ENCODE measurements at regions not wholly inside any gene's neighbourhood (a gene's known extent, or its start where the extent isn't known, plus 50 kb on each side); places are given as distances from the start of the nearest gene placed in this dataset.
"Not testable (repeated sequence)": the region's sequence is repeated elsewhere in the genome, so short reads cannot be mapped to it uniquely, and the experiment has no call there.

DNA sequence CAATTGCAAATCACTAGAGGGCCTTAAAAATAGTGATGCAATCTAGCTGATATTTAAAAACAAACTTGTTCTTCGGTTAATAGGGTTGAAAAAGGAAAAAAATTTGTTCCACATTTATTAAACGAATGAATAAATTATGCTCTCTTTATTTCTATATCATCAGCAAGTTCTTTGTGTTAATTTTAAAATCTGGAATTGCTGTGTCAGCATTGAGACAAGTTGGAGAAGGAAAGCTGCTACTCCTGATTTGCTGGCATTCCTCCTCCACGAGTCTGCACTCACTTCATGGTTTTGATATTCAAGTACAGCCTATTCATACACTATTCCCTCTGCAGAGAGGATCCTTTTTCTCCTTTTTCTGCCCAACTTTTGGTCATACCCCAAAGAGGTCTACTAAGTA, 117.6 kb downstream of the MRPL39 start:
- DNase-seq (ENCODE audit: low read depth in 4 of 4, low spot score in 2 of 4) = no peak

DNA sequence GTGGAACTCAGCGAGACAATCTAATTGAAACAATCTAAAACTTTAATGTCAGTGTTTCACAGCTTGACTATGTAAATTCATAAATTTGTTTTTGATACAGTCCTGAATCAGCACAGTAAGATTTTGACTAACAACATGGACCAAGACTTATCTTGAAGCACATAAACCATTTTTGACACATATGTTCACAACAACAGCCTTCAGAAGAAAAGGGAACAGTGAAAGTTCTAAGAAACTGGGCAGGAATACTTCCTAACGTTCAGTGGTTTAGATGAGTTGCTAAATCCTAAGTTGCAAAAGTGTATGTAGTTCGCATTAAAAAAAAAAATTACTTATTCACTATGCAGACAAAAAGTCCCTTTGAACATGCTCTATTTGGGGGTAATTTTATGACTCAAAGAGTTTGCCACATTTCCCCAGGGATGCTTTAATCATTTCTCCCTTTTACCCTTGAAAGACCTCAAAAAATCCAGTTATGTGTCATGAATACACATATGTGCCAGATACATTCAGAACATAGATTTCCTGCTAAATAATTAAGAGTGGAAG, 120.2 kb downstream of the MRPL39 start:
- DNase-seq (ENCODE audit: low read depth in 4 of 4, low spot score in 2 of 4) = no peak

DNA sequence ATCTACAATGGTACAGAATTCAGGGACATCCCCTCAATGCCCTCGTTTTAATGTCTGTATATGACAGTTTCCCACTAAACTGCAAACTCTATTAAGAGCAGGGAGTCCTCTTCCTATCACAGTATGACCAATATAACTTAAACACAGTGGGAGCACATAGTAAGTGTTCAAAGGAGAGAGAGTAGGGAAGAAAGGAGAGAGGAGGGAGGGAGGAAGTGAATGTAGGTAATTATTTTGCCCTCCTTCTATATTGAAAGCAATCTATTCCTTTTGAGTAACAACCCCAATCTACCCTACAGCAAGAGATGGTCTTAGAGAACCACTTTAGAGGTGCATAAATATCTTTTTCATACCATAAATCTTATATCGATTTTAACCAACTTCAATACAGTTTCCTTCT, 121.4 kb downstream of the MRPL39 start:
- DNase-seq (ENCODE audit: low read depth in 4 of 4, low spot score in 2 of 4) = no peak

DNA sequence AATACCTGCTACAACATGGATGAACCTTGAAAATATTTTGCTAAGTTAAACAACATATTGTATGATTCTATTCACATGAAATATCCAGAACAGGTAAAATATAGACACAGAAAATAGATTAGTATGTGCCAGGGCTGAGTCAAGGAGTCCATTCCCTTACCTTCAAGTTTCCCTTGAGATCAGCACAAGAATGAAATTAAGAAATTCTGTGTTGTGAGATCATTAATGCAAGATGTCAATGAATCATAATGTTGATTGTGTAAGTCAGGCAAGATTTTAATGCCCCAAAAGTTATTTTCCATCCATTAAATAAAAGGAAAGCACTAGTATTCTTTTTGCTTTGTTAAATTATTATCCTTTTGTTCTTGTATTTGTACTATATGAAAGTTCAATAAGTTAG, 139.4 kb downstream of the MRPL39 start:
- no peak for DNase-seq (ENCODE audit: low read depth in 4 of 4, low spot score in 2 of 4)

DNA sequence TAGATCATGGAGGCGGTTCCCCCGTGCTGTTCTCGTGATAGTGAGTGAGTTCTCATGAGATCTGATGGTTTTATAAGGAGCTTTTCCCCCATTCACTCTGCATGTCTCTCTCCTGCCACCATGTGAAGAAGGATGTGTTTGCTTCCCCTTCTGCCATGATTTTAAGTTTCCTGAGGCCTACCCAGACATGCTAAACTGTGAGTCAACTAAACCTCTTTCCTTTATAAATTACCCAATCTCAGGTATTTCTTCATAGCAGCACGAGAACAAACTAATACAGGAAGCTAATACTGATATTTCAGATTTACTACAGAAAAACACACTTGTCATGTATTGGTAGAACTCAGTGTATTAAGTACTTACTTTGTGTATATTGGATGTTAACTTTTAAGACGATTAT, 140.2 kb downstream of the MRPL39 start:
- not testable (repeated sequence) for DNase-seq (ENCODE audit: low read depth in 4 of 4, low spot score in 2 of 4)

DNA sequence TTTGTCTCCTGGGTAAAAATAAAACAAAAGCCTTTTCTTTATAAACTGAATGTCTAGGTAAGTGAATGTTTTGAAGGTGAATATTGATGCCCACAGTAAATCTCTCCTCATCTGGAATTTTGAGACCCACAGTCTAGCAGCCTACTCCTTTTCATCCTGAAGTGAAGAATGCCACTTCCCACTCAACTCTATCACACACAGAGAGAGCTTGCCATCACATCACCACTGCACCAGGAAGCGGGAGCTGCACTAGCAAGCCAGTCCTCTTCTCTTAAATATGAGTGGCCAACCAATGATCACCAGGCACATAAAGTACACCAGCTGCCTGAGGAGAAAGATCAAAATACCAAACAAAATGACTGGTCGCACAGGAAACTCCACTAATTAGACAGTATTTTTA, 140.8 kb downstream of the MRPL39 start:
- DNase-seq (ENCODE audit: low read depth in 4 of 4, low spot score in 2 of 4) = no peak

DNA sequence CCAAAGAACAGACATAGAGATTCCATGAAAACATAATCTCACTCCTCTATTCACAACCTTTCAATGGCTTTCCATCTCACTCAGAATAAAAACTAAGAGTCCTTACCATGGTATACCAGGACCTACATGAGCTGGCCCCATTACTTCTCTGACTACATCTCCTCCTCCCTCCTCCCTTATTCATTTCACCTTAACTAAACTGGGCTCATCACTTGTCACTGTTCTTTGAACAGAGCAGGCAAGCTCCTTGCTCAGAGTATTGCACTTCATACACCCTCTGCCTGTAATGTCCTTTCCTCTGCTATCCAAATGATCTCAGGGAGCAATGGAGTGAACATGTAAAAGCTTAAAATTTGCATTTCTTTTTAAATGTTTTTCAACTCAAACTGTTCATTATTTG, 142.0 kb downstream of the MRPL39 start:
- DNase-seq (ENCODE audit: low read depth in 4 of 4, low spot score in 2 of 4) = no peak

DNA sequence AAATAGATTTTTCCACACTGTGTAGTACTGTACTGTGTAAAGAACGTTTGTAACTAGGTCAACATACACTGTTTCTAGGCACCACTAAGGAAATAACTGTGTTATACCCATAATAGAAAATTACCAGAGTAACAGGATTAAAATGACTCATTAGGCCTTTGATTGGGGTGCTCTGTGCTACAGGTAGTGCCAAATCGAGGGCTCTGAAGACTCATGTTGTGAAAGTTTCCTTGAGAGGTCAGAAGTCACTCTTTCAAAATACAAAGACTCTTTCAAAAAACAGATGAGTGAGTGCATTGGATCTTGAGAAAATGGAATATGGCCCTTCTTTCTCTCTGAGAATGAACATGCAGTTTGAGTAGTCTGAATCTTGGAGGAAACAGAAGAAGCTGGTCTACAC, 143.0 kb downstream of the MRPL39 start:
- no peak for DNase-seq (ENCODE audit: low read depth in 4 of 4, low spot score in 2 of 4)

DNA sequence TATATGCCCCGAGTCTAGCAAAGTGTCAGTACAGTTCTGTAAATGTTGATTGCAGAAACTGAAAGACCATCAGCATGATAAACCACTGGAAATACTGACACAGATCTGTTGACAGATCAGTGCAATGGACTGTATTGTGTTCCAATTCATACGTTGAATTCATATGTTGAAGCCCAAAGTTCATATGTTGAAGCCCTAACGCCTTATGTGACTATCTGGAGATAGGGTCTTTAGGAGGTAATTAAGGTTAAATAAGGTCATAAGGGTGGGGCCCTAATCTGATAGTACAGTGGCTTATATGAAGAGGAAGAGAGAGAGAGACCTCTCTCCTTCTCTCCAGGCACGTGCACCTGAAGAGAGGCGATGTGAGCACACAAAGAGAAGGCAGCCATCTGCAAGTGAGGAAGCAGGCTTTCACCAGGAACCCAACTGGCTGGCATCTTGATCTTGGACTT, 144.7 kb downstream of the MRPL39 start:
- no peak for DNase-seq (ENCODE audit: low read depth in 4 of 4, low spot score in 2 of 4)

DNA sequence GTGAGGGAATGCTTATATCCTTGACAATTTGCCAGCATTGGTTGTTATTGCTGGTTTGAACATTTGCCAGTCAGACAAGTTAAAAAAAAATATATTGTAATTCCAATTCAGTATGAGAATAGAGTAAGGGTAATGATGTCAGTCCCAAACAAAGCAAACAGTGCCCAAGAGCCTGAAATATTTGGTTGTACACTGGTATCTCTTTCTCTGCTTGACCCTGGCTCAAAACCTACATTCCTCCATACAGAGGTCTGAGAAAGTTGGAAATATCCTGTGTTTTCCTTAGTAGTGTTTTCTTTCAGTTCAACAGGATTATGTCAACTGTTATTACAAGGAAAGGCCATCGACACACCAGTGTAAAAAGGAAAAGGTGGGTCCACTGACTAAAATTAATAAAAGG, 145.6 kb downstream of the MRPL39 start:
- DNase-seq (ENCODE audit: low read depth in 4 of 4, low spot score in 2 of 4) = no peak

DNA sequence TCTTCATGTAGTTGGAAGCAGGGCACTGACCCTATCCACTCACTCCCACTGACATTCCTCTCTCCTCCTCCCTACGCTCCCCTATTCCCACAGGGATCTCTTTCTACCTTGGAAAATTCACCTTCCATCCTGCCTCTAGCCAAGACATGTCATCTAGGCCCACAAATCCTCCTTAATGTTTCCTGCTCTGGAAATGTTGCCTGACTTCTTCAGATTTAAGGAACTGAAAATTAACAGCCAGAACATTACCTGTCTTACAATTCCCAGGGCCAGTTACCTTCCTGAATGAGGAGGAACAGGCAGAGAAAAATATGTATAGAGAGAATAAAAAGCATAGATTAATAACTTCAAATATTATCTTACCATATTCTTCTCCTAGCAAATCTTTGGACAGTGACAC, 147.3 kb downstream of the MRPL39 start:
- DNase-seq (ENCODE audit: low read depth in 4 of 4, low spot score in 2 of 4) = no peak

DNA sequence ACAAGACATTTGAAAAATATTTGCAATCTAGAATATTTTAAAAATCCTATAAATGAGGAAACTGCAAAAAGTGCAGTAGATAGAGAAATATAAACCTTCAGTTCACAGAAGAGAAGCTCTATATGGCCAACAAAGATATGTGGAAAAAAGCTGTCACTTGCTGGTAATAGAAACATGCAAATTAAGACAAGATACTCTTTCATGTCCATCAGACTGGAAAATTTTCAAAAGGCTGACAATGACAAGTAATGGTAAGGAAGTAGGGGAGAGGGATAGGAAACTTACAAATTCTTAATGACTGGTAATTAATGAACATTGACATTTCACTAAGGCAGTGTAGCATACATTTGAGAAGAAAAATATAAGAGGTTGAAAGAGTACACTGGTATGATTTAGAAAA, 147.9 kb downstream of the MRPL39 start:
- DNase-seq (ENCODE audit: low read depth in 4 of 4, low spot score in 2 of 4) = no peak

DNA sequence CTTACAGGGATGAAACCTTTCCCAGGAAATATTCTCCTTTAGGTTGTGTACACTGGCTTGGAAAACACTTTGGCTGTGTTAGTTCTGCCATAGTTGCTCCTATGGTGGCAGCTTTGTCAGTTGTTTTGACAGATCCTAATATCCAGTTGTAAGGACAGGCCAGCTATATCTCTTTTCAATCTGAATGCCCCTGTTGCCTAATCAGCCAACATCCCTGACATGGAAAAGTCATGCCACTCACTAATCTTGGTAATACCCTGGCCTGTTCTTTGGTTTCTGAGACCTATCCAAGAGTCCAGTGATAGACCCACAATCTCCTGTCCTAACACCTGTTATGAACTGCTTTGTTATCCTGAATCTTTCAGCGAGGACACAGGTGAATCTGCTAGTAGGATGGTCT, 148.8 kb downstream of the MRPL39 start:
- DNase-seq (ENCODE audit: low read depth in 4 of 4, low spot score in 2 of 4) = no peak

DNA sequence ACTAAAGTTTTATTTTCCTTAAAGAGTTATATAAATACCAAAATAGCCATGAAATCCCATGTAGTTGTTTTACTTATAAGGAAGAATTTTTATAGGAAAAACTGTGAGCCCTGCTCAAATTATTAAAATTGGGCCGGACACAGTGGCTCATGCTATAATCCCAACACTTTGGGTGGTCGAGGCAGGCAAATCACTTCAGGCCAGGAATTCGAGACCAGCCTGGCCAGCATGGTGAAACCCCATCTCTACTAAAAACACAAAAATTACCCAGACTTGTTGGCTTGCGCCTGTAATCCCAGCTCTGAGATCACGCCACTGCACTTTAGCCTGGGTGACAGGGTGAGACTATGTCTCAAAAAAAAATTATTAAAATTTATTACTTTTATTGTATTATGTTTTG, 149.3 kb downstream of the MRPL39 start:
- DNase-seq (ENCODE audit: low read depth in 4 of 4, low spot score in 2 of 4) = no peak

DNA sequence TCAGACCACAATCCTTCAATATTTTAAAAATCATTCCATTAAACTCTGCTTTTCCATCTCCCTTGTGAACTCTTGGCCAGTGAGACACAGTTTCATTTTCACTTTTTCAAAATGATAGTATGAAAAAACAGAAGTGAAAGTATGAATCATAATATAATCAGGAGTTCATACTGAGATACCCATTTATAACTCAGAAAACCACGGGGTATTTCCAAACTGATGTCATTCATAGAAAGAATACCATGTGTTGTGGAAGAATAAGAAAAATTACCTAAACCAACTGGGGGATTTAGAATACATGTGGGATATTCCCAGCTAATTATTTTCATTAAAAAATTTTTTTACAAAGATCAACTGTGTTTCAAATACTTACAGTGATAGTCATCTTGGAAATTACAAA, 149.9 kb downstream of the MRPL39 start:
- no peak for DNase-seq (ENCODE audit: low read depth in 4 of 4, low spot score in 2 of 4)

DNA sequence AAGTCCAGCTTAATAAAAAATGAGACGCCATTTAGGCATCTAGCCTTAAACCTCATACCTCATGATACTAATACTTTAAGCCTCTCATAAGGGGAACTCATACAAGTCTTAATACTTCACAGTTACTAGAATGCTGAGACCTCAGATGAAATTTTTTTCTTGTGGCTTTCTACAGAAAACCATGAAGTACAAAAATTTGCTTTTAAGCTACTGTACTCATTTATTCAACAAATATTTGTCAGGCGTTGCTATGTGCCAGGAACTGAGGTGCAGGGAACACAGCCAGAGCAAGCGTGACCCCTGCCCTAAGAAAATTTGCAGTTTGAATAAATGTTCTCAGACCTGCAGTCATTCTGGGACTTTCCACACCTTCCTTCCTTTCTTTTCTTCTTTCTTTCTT, 150.6 kb downstream of the MRPL39 start:
- no peak for DNase-seq (ENCODE audit: low read depth in 4 of 4, low spot score in 2 of 4)

DNA sequence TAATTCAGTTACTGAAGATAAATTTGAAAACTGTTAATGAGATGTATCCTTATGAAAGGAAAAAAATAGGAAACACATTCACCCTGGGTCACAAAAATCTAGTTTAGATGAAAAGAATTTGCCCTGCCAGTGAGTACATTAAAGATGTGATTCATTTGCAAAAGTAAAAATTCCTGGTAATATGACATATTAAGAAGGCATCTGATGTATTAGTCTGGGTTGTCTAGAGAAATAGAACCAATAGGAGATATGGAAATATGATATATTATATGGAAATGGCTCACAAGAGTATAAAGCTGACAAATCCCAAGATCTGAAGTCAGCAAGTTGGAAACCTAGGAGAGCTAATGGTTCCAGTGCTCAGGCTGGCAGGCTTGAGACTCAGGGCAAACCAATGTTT, 153.8 kb downstream of the MRPL39 start:
- DNase-seq (ENCODE audit: low read depth in 4 of 4, low spot score in 2 of 4) = no peak

DNA sequence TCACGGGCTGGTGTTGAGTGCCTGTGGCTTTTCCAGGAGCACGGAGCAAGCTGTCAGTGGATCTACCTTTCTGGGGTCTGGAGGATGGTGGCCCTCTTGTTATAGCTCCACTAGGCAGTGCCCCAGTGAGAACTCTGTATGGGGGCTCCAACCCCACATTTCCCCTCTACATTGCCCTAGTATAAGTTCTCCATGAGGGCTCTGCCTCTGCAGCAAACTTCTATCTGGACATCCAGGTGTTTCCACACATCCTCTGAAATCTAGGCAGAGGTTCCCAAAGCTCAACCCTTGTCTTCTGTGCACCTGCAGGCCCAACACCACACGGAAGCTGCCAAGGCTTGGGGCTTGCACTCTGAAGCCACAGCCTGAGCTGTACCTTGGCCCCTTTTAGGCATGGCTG, 157.3 kb downstream of the MRPL39 start:
- DNase-seq (ENCODE audit: low read depth in 4 of 4, low spot score in 2 of 4) = no peak

DNA sequence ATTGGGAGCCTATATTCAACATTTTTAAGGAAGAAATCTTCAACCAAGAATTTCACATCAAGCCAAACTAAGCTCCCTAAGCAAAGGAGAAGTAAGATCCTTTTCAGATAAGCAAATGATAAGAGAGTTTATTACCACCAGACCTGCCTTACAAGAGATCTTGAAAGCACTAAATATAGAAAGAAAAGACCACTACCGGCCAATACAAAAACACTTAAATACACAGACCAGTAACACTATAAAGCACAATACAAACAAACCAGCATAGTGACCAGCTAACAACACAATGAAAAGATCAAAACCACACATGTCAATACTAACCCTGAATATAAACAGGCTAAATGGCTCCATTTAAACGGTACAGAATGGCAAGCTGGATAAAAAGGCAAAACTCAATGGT, 165.4 kb downstream of the MRPL39 start:
- no peak for DNase-seq (ENCODE audit: low read depth in 4 of 4, low spot score in 2 of 4)

DNA sequence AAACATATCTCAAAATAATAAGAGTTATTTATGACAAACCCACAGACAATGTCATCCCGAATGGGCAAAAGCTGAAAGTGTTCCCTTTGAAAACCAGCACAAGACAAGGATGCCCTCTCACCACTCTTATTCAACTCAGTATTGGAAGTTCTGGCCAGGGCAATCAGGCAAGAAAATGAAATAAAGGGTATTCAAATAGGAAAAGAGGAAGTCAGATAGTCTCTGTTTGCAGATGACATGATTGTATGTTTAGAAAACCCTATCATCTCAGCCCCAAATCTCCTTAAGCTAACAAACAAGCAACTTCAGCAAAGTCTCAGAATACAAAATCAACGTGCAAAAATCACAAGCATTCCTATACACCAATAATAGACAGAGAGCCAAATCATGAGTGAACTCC, 169.8 kb downstream of the MRPL39 start:
- not testable (repeated sequence) for DNase-seq (ENCODE audit: low read depth in 4 of 4, low spot score in 2 of 4)

DNA sequence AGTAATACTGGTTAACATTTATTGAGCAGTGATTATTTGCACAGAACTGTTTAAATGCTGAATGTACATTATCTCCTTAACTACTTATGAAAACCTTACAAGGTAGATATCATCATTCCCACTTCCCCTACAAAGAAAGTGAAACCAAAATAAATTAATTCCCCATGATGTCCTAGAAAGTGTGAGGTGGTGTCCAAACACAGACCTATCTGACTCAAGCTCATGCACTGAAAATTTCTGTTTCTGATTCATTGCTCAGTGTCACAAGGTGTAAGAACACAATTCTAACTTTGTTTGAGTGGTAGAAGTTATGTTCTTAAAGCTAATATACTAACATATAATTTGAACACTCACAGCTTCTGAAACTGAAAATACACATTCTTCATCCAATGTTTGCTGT, 178.7 kb downstream of the MRPL39 start:
- no peak for DNase-seq (ENCODE audit: low read depth in 4 of 4, low spot score in 2 of 4)

DNA sequence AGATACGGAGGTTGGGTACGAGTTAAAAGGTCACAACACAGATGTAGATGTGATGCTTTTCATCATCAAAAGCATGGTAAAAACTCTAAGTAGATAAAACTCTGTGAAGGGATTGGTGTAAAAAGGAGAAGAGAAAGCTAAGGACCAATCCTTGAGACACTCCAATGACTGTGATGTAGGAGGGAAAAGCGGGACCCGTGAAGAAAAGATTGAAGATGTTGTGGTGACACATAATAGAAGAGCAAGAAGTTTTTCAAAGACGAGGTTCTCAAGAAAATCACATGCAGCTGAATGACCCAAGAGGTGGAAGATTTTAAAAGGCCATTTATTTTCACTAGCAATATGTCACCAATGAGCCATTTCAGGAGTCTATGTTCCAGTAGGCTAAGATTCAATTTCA, 179.5 kb downstream of the MRPL39 start:
- no peak for DNase-seq (ENCODE audit: low read depth in 4 of 4, low spot score in 2 of 4)

DNA sequence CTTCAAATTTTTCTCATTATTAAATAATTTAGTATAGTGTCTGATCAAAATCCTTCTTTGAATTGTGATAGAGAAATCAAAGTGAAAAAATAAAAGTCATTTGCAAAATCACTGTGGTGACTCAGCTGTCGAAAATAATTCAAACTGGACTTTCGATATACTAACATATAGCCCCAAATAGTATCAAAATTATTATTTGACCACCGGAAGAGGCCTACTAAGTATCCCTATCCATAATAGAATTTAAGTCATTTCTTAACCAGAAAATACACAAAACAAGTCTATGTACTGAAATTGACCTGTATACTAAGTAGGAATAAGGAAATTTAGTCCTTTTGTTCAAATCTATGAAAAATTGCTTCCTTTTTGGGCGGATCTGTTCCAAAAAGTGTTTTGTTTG, 180.7 kb downstream of the MRPL39 start:
- no peak for DNase-seq (ENCODE audit: low read depth in 4 of 4, low spot score in 2 of 4)

DNA sequence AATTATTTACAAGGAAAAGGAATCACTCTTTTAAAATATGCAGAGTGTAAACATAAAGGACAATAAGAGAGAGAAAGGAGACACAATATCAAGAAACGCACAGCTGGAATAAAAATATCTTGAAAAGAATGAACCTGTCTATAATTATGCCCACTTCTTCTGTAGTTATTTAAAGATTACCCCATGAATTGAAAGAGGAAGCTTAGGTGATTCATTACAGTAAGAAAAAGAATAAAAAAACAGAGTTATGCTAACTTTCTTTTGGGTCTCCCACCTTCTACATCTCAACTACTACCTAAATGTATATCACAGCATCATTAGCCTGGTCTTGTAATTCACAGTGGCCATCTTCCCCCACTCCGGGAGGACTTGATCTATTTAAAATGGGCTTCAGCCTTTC, 182.1 kb downstream of the MRPL39 start:
- DNase-seq (ENCODE audit: low read depth in 4 of 4, low spot score in 2 of 4) = no peak
